Ovary (tissue), 7 donors: ENCODE measurements at regions not wholly inside any gene's neighbourhood (a gene's known extent, or its start where the extent isn't known, plus 50 kb on each side); places are given as distances from the start of the nearest gene placed in this dataset.

ENCODE experiments used
- DNase-seq, 5 donors: peaks; one replicate each; pipeline ENCODE4 v3.0.0-alpha.2; 2019 to 2020
- H3K27ac ChIP-seq, 2 donors: fragments of 200-600 bp; one replicate each; pipeline versions ENCODE4 v1.5.1 to v1.8.0; 2019 to 2022
- H3K27me3 ChIP-seq: fragments of 200-600 bp; one replicate; pipeline ENCODE4 v1.8.0; 2022
- H3K36me3 ChIP-seq: fragments of 200-600 bp; sonication (generic); one replicate; pipeline ENCODE4 v1.5.1; 2019
- H3K4me1 ChIP-seq: one replicate; pipeline ENCODE4 v1.8.1; 2013; ENCODE audit warnings: mild to moderate bottlenecking, moderate library complexity; ENCODE audit not compliant: insufficient read depth
- H3K4me3 ChIP-seq: fragments of 200-600 bp; sonication (generic); one replicate; pipeline ENCODE4 v1.5.1; 2017
- H3K9me3 ChIP-seq, 2 donors: fragments of 200-600 bp in 1 of 2; sonication (generic) in 1 of 2; one replicate each; pipeline versions ENCODE4 v1.5.1 to v1.8.1; 2013 to 2019; ENCODE audit warnings: mild to moderate bottlenecking in 1 of 2, moderate library complexity in 1 of 2
- EP300 ChIP-seq: sonication (generic); formaldehyde crosslinking; IDR thresholded peaks from one replicate; pipeline ENCODE4 v1.6.1; 2017; ENCODE audit warnings: antibody characterized with exemption
- POLR2A ChIP-seq: fragments of 450-650 bp; IDR thresholded peaks from one replicate; pipeline ENCODE4 v1.6.1; 2017; ENCODE audit warnings: antibody characterized with exemption, mild to moderate bottlenecking, moderate library complexity
- WGBS, 3 donors: extraction: QIAGEN DNeasy Blood & Tissue Kit in 1 of 3; methylation state at CpG; one replicate each; pipeline versions ENCODE4 v1.1.5 to v1.1.7; 2013 to 2017; 5-methylcytosine and 5-hydroxymethylcytosine counted together
- intact Hi-C, 4 donors: fragments of 100-400 bp; cut with DNase I; formaldehyde crosslinking; loops; one replicate each; pipeline versions ENCODE4 v1.11.0 to v1.15.1; 2022 to 2023
- TF ChIP-seq, protein P1 (sequence below), 3 donors: fragments of 450-650 bp in 2 of 3; fragments of 200-600 bp in 1 of 3; IDR thresholded peaks; one replicate each; pipeline versions ENCODE4 v1.5.1 to v1.8.0; 2016 to 2022; ENCODE audit warnings: antibody characterized with exemption in 3 of 3, mild to moderate bottlenecking in 1 of 3
- donor health status: DM: no; HTN: no; CAD: no; lungs with moderate emphysema.
- donor health status: DM: no; HTN: no; CAD: no.
- donor health status: Bipolar disorder and iron deficiency.
- donor health status: DM: no; HTN: no; CAD: no.
- donor health status: DM: yes; HTN: yes; CAD: no.

DNA sequence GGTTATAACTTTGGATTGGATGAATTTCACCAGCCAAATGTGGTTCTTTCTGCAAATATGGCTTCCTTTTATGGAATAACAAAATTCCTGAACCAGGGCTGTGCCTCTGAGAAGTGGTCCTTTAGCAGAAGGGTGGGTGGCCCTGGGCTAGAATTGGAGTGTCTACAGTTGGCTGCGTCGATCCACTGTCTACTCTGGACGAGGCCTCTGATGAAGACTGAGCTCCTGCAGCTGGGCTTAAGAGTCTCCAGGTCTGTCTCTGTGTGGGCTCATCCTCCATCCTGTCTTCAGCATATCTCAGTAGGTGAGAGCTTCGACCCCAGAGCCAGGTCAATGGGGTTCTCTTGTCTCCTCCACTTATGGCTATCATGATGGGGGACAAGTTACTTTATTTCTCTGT is 166.3 kb upstream of the PMEPA1 start:
- Histone ChIP-seq H3K4me3 (no peak overlapping the region), H3K27me3 (no peaks in the 10 kb centered on the region), H3K27ac (no peak overlapping the region), H3K36me3 (no peaks in the 10 kb centered on the region), H3K4me1 (peaks cover 11% of the 10 kb centered on the region), H3K9me3 (no peaks in the 10 kb centered on the region)
- intact Hi-C loops, result no loop called here
- TF ChIP-seq POLR2A (no peak), EP300 (no peak)
- TF ChIP-seq, protein P1, sequence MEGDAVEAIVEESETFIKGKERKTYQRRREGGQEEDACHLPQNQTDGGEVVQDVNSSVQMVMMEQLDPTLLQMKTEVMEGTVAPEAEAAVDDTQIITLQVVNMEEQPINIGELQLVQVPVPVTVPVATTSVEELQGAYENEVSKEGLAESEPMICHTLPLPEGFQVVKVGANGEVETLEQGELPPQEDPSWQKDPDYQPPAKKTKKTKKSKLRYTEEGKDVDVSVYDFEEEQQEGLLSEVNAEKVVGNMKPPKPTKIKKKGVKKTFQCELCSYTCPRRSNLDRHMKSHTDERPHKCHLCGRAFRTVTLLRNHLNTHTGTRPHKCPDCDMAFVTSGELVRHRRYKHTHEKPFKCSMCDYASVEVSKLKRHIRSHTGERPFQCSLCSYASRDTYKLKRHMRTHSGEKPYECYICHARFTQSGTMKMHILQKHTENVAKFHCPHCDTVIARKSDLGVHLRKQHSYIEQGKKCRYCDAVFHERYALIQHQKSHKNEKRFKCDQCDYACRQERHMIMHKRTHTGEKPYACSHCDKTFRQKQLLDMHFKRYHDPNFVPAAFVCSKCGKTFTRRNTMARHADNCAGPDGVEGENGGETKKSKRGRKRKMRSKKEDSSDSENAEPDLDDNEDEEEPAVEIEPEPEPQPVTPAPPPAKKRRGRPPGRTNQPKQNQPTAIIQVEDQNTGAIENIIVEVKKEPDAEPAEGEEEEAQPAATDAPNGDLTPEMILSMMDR (IDR thresholded peaks at IDR 0.05), result no peak
- 92 to 95% (median 93%) methylated on average over 4 of the region's 4 CpGs for WGBS, 3 donors
- no peak for DNase-seq

DNA sequence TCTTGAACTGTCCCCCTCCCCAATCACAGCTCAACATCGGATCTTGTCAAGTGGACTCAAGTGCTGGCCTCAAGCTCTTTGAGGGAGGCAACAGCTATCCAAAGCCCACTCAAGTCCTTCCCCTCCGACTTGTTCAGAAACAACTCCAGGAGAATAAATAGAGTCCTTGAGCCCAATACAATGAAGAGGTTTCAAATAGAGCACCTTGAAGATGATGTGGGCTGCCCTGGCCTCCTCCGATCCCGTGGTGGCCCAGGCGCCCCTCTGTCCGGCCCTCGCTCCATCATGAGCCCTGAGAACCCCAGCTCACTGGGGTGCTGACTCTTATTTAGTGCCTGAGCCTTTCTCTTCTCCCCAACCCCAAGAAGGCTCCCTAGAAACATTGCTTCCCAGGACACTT is 164.3 kb upstream of the PMEPA1 start:
- TF ChIP-seq EP300 (no peak), POLR2A (no peak)
- TF ChIP-seq, protein P1 (IDR thresholded peaks at IDR 0.05), result no peak
- intact Hi-C loops, result no loop called here
- H3K9me3 ChIP-seq, result no peaks in the 10 kb centered on the region
- no peaks in the 10 kb centered on the region for H3K36me3 ChIP-seq
- H3K4me3 ChIP-seq, result no peak overlapping the region
- no peak overlapping the region for H3K27ac ChIP-seq
- H3K27me3 ChIP-seq, result no peaks in the 10 kb centered on the region
- 96 to 97% (median 96%) methylated on average over 7 of the region's 7 CpGs for WGBS, 3 donors
- DNase-seq, result no peak
- no peaks in the 10 kb centered on the region for H3K4me1 ChIP-seq

- no peak overlapping the region for H3K27ac ChIP-seq
- 96 to 100% (median 98%) methylated on average over 4 of the region's 4 CpGs for WGBS, 3 donors
- TF ChIP-seq, protein P1 (IDR thresholded peaks at IDR 0.05), result no peak
- no peak for TF ChIP-seq EP300
- no peak for TF ChIP-seq POLR2A
- no peak for DNase-seq
- H3K9me3 ChIP-seq, result no peaks in the 10 kb centered on the region
- H3K27me3 ChIP-seq, result no peaks in the 10 kb centered on the region
- no peaks in the 10 kb centered on the region for H3K4me1 ChIP-seq
- no peaks in the 10 kb centered on the region for H3K36me3 ChIP-seq
- H3K4me3 ChIP-seq, result no peak overlapping the region
- intact Hi-C loops, result no loop called here
Measured at GRCh38 chr20:57872816-57873409, 163.1 kb upstream of the PMEPA1 start.

DNA sequence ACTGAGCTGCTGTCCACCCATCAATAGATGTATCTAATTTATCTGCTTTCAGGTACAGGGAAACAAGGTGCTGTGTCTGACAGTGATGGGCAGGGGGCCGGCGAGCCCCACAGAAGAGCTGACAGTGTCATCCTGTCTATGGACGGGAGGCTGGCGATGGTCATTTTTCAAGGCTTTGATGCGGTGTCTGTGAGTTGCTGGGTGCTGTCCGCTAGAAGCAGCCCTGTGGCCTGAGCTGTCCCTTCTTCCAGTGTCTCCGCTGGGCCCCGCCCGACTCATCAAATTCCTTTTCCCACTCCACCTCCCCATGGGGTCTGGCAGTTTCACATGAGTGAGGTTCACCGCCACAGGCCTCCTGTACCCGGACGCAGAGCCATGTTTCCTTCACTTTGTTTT is 161.4 kb upstream of the PMEPA1 start:
- Histone ChIP-seq H3K27me3 (no peaks in the 10 kb centered on the region), H3K27ac (no peak overlapping the region), H3K4me1 (no peaks in the 10 kb centered on the region), H3K4me3 (no peak overlapping the region), H3K9me3 (no peaks in the 10 kb centered on the region), H3K36me3 (no peaks in the 10 kb centered on the region)
- DNase-seq, result no peak
- 88 to 96% (median 91%) methylated on average over 12 of the region's 12 CpGs for WGBS, 3 donors
- intact Hi-C loops, result no loop called here
- no peak for TF ChIP-seq POLR2A
- no peak for TF ChIP-seq EP300
- TF ChIP-seq, protein P1 (IDR thresholded peaks at IDR 0.05), result no peak
